COR-L47 (cell line): ENCODE measurements at regions not wholly inside any gene's neighbourhood (a gene's known extent, or its start where the extent isn't known, plus 50 kb on each side); places are given as distances from the start of the nearest gene placed in this dataset.
"Not testable (repeated sequence)": the region's sequence is repeated elsewhere in the genome, so short reads cannot be mapped to it uniquely, and the experiment has no call there.

ENCODE experiments used
- DNase-seq: peaks from one replicate; lab custom pipeline; 2025; lab: John Stamatoyannopoulos, UW

GRCh38 chr2:156933645-156934225 lies 323.8 kb upstream of the GALNT5 start:
- DNase-seq: no peak

GRCh38 chr2:156935616-156936015 lies 321.9 kb upstream of the GALNT5 start:
- peak; percentile 58 for DNase-seq

GRCh38 chr2:156937430-156937829 lies 320.1 kb upstream of the GALNT5 start:
- DNase-seq: no peak

GRCh38 chr2:156944871-156945270 lies 312.6 kb upstream of the GALNT5 start:
- DNase-seq: no peak

GRCh38 chr2:156947261-156947660 lies 310.2 kb upstream of the GALNT5 start:
- DNase-seq: no peak

- no peak for DNase-seq
Observed at GRCh38 chr2:156955701-156956100, 301.8 kb upstream of the GALNT5 start.

- no peak for DNase-seq
Observed at GRCh38 chr2:156956161-156956560, 301.3 kb upstream of the GALNT5 start.

GRCh38 chr2:156958374-156958773 lies 299.1 kb upstream of the GALNT5 start:
- DNase-seq: no peak

- no peak for DNase-seq
Observed at GRCh38 chr2:156959481-156959880, 298.0 kb upstream of the GALNT5 start.

- no peak for DNase-seq
Observed at GRCh38 chr2:156982615-156983014, 274.9 kb upstream of the GALNT5 start.

- no peak for DNase-seq
Observed at GRCh38 chr2:156986339-156986988, 271.0 kb upstream of the GALNT5 start.

- DNase-seq: peak; percentile 53
Observed at GRCh38 chr2:156999661-157000060, 257.8 kb upstream of the GALNT5 start.

GRCh38 chr2:157004789-157005188 lies 252.7 kb upstream of the GALNT5 start:
- DNase-seq: no peak

- no peak for DNase-seq
Observed at GRCh38 chr2:157015015-157015575, 242.4 kb upstream of the GALNT5 start.

- DNase-seq: not testable (repeated sequence)
Observed at GRCh38 chr2:157023264-157023663, 234.2 kb upstream of the GALNT5 start.

GRCh38 chr2:157024129-157024528 lies 233.4 kb upstream of the GALNT5 start:
- no peak for DNase-seq

GRCh38 chr2:157032017-157032416 lies 225.5 kb upstream of the GALNT5 start:
- no peak for DNase-seq

GRCh38 chr2:157036726-157037125 lies 220.8 kb upstream of the GALNT5 start:
- no peak for DNase-seq

GRCh38 chr2:157043786-157044185 lies 213.7 kb upstream of the GALNT5 start:
- no peak for DNase-seq

- no peak for DNase-seq
Observed at GRCh38 chr2:157046396-157046795, 211.1 kb upstream of the GALNT5 start.

GRCh38 chr2:157052685-157053224 lies 204.8 kb upstream of the GALNT5 start:
- no peak for DNase-seq

- DNase-seq: no peak
Observed at GRCh38 chr2:157053876-157054275, 203.6 kb upstream of the GALNT5 start.

- peak; percentile 28 for DNase-seq
Observed at GRCh38 chr2:157055660-157056199, 201.8 kb upstream of the GALNT5 start.
